Endothelial cell of umbilical vein (primary cell): ENCODE measurements at regions not wholly inside any gene's neighbourhood (a gene's known extent, or its start where the extent isn't known, plus 50 kb on each side); places are given as distances from the start of the nearest gene placed in this dataset.

Experiments used
- CTCF ChIP-seq, 2 donors: IDR thresholded peaks; 1 replicate in 1 of 2; 2 replicates in 1 of 2; pipeline ENCODE4 v1.5.1; 2011; ENCODE audit warnings: low read length in 2 of 2, mild to moderate bottlenecking in 2 of 2, moderate library complexity in 2 of 2, control low read depth in 1 of 2, inconsistent platforms in 1 of 2, low read depth in 1 of 2; ENCODE audit not compliant: insufficient read depth in 1 of 2; ENCODE audit errors: extremely low read depth in 1 of 2
- EZH2 ChIP-seq: IDR thresholded peaks from 2 replicates; pipeline ENCODE4 v1.6.1; 2012; ENCODE audit warnings: borderline replicate concordance, low read depth, mild to moderate bottlenecking, moderate library complexity, low read length, inconsistent platforms; ENCODE audit not compliant: severe bottlenecking
- FOS ChIP-seq: IDR thresholded peaks from 2 replicates; pipeline ENCODE4 v1.6.1; 2011; ENCODE audit warnings: mild to moderate bottlenecking, low read length, moderate library complexity, borderline replicate concordance; ENCODE audit not compliant: insufficient read depth
- GATA2 ChIP-seq: IDR thresholded peaks from 2 replicates; pipeline ENCODE4 v1.7.0; 2011; ENCODE audit warnings: low read depth, mild to moderate bottlenecking, moderate library complexity, mixed read lengths, low read length; ENCODE audit not compliant: insufficient read length, insufficient read depth
- JUN ChIP-seq: IDR thresholded peaks from 2 replicates; pipeline ENCODE4 v1.6.1; 2011; ENCODE audit warnings: borderline replicate concordance, low read depth; ENCODE audit not compliant: insufficient read length, insufficient read depth
- MYC ChIP-seq: IDR thresholded peaks from one replicate; pipeline ENCODE4 v1.6.1; 2011; ENCODE audit warnings: mild to moderate bottlenecking, low read depth, low read length
- POLR2A ChIP-seq: IDR thresholded peaks from 2 replicates; pipeline ENCODE4 v1.6.1; 2012; ENCODE audit warnings: low read depth, mild to moderate bottlenecking, control low read depth, low read length
- POLR2AphosphoS5 ChIP-seq: IDR thresholded peaks from 2 replicates; pipeline ENCODE4 v1.6.1; 2012; ENCODE audit warnings: low read depth, mild to moderate bottlenecking, control low read depth, low read length, moderate library complexity; ENCODE audit not compliant: insufficient read depth
- TF ChIP-seq, protein P1 (sequence below): IDR thresholded peaks from 2 replicates; pipeline ENCODE4 v1.6.1; 2011; ENCODE audit not compliant: insufficient read depth, insufficient read length

GRCh38 chr5:153299891-153300290 is 190.6 kb upstream of the GRIA1 start:
- TF ChIP-seq JUN = no peak
- no peak for TF ChIP-seq CTCF (IDR thresholded peaks at IDR 0.05; ENCODE audit: extremely low read depth in 1 of 2, insufficient read depth in 1 of 2, low read depth in 1 of 2, low read length in 2 of 2)
- no peak for TF ChIP-seq POLR2A
- TF ChIP-seq, protein P1, sequence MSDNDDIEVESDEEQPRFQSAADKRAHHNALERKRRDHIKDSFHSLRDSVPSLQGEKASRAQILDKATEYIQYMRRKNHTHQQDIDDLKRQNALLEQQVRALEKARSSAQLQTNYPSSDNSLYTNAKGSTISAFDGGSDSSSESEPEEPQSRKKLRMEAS = no peak
- TF ChIP-seq EZH2 = no peak
- no peak for TF ChIP-seq MYC
- no peak for TF ChIP-seq GATA2
- no peak for TF ChIP-seq POLR2AphosphoS5
- no peak for TF ChIP-seq FOS
